PFSK-1 (cell line): ENCODE measurements at regions not wholly inside any gene's neighbourhood (a gene's known extent, or its start where the extent isn't known, plus 50 kb on each side); places are given as distances from the start of the nearest gene placed in this dataset.

Experiments used
- FOXP2 ChIP-seq: optimal IDR thresholded peaks from 2 replicates; pipeline ENCODE3; 2011; ENCODE audit warnings: borderline replicate concordance, control low read depth, inconsistent platforms; ENCODE audit not compliant: insufficient read depth; ENCODE audit errors: extremely low read length, extremely low read depth
- POLR2AphosphoS5 ChIP-seq: IDR thresholded peaks from 2 replicates; pipeline ENCODE4 v1.6.1; 2012; ENCODE audit warnings: low read depth, mild to moderate bottlenecking, control low read depth, low read length, moderate library complexity
- REST ChIP-seq, 2 experiments: IDR thresholded peaks; 2 replicates each; pipeline versions ENCODE4 v1.6.1 to v1.8.0; 2011 to 2012; ENCODE audit warnings: low read depth in 2 of 2, low read length in 2 of 2, control low read depth in 1 of 2, inconsistent platforms in 1 of 2, mild to moderate bottlenecking in 1 of 2, moderate library complexity in 1 of 2; ENCODE audit not compliant: insufficient read depth in 1 of 2
- SIN3A ChIP-seq: IDR thresholded peaks from 2 replicates; pipeline ENCODE4 v1.6.1; 2012; ENCODE audit warnings: mild to moderate bottlenecking, low read length, moderate library complexity, borderline replicate concordance; ENCODE audit not compliant: insufficient read depth
- TAF1 ChIP-seq: IDR thresholded peaks from 2 replicates; pipeline ENCODE4 v1.6.1; 2012; ENCODE audit warnings: low read length, control low read depth, borderline replicate concordance; ENCODE audit not compliant: insufficient read depth

GRCh38 chr1:56265216-56265615, 314.1 kb downstream of the PLPP3 start:
- no peak for TF ChIP-seq TAF1
- no peak for TF ChIP-seq SIN3A
- no peak for TF ChIP-seq POLR2AphosphoS5
- no peak for TF ChIP-seq REST (IDR thresholded peaks at IDR 0.05; ENCODE audit: insufficient read depth in 1 of 2, low read depth in 2 of 2, low read length in 2 of 2)

GRCh38 chr1:56263908-56264307, 315.5 kb downstream of the PLPP3 start:
- TF ChIP-seq SIN3A (no peak), REST (IDR thresholded peaks at IDR 0.05; ENCODE audit: insufficient read depth in 1 of 2, low read depth in 2 of 2, low read length in 2 of 2) (no peak), POLR2AphosphoS5 (no peak), FOXP2 (no peak), TAF1 (no peak)

- TF ChIP-seq FOXP2 (no peak), TAF1 (no peak), SIN3A (no peak), POLR2AphosphoS5 (no peak), REST (IDR thresholded peaks at IDR 0.05; ENCODE audit: insufficient read depth in 1 of 2, low read depth in 2 of 2, low read length in 2 of 2) (no peak)
Measured at GRCh38 chr1:56258371-56258770, 321.0 kb downstream of the PLPP3 start.

- TF ChIP-seq REST (IDR thresholded peaks at IDR 0.05; ENCODE audit: insufficient read depth in 1 of 2, low read depth in 2 of 2, low read length in 2 of 2) (no peak), SIN3A (no peak), FOXP2 (no peak), POLR2AphosphoS5 (no peak)
Measured at GRCh38 chr1:56257726-56258125, 321.6 kb downstream of the PLPP3 start.
